ENCODE measurements at regions not wholly inside any gene's neighbourhood (a gene's known extent, or its start where the extent isn't known, plus 50 kb on each side); places are given as distances from the start of the nearest gene placed in this dataset.

DNA sequence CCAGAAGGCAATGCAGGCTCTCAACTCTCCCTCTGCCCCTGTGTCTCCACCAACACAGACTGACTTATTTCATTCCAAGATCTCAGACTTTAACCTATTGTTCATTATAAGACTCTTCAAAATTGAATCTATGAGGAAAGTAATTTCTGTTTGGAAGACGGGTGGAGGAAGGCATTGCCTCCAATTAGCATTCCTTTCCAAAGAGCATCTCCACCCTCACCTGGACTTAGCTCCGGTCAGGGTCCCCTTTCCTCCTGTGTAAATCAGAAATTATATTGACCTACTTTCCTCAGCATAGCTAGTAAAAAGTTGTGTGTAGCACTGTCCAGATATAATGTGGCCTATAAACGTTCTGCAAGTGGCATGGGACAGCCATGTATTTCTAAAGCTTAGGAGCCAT lies 230.4 kb upstream of the ACVR2A start:
- H2BK5ac ChIP-seq (ENCODE audit: insufficient read length, low read length): no peak overlapping the region
- no peaks in the 10 kb centered on the region; the same call in 1 of the 2 replicates for H3K4me1 ChIP-seq (ENCODE audit: insufficient read depth, low read length)
- no peak overlapping the region for H4K91ac ChIP-seq (ENCODE audit: insufficient read length, low read depth, low read length)
- no peaks in the 10 kb centered on the region for H3K27me3 Mint-ChIP-seq (ENCODE audit: low read depth)
- no peaks in the 10 kb centered on the region for H3K27me3 ChIP-seq (ENCODE audit: insufficient read depth, low read length)
- H3K4me1 Mint-ChIP-seq: peaks cover 18 to 19% of the 10 kb centered on the region in 2 experiments
- no peaks in the 10 kb centered on the region for H3K9me3 ChIP-seq (ENCODE audit: control insufficient read depth, low read depth, low read length)
- H3K27ac ChIP-seq (ENCODE audit: insufficient read length, low read depth, low read length): no peak overlapping the region
- H2BK12ac ChIP-seq (ENCODE audit: insufficient read length, low read depth, low read length): no peak overlapping the region
- H2BK15ac ChIP-seq (ENCODE audit: low read depth, low read length): no peak overlapping the region
- no peaks in the 10 kb centered on the region for H4K20me1 ChIP-seq (ENCODE audit: control insufficient read depth, insufficient read depth, insufficient read length)
- DNase-seq: no peak
- H3K79me1 ChIP-seq (ENCODE audit: insufficient read depth, low read depth, low read length, poor library complexity, severe bottlenecking): no peaks in the 10 kb centered on the region
- no peaks in the 10 kb centered on the region for H3K23me2 ChIP-seq (ENCODE audit: insufficient read length, low read depth, low read length, poor library complexity, severe bottlenecking)
- WGBS (ENCODE audit: extremely low coverage, insufficient read length, low lambda C conversion rate): no CpG with 5 or more reads among the region's 3 CpGs
- no peak overlapping the region for H2BK120ac ChIP-seq (ENCODE audit: low read depth, low read length, poor library complexity, severe bottlenecking)
- no peak overlapping the region for H4K5ac ChIP-seq (ENCODE audit: insufficient read length, low read depth, low read length)
- H3K9ac ChIP-seq (ENCODE audit: extremely low read depth, insufficient read length, low read length): no peak overlapping the region
- H3K36me3 Mint-ChIP-seq (ENCODE audit: insufficient read depth in 1 of 3, low read depth in 3 of 3): no peaks in the 10 kb centered on the region
- H4K8ac ChIP-seq (replicated peaks; ENCODE audit: insufficient read length, low read depth, low read length): no peak overlapping the region
- H3T11ph ChIP-seq (ENCODE audit: low read length): no peak overlapping the region
- H3K4me2 ChIP-seq (ENCODE audit: insufficient read depth, insufficient read length, low read length): no peak overlapping the region
- no peak overlapping the region for H3K23ac ChIP-seq (ENCODE audit: insufficient read length, low read depth, low read length)
- H3K4ac ChIP-seq (ENCODE audit: low read depth, low read length): no peak overlapping the region
- no peak overlapping the region for H2AK5ac ChIP-seq (ENCODE audit: insufficient read length, low read length)
- no peak overlapping the region for H3K4me3 Mint-ChIP-seq
- H2BK20ac ChIP-seq (ENCODE audit: low read depth, low read length, poor library complexity, severe bottlenecking): no peak overlapping the region
- H3K56ac ChIP-seq (ENCODE audit: insufficient read length, low read depth, low read length): no peak overlapping the region
- no peak overlapping the region for H3K14ac ChIP-seq (ENCODE audit: insufficient read depth, low read length)
- no peaks in the 10 kb centered on the region for H3K79me2 ChIP-seq (ENCODE audit: insufficient read depth, low read length)
- no peak overlapping the region for H3K18ac ChIP-seq (ENCODE audit: insufficient read length, low read depth, low read length)
- no peak overlapping the region for H2AFZ ChIP-seq (ENCODE audit: low read length)
- TF ChIP-seq, protein P1, sequence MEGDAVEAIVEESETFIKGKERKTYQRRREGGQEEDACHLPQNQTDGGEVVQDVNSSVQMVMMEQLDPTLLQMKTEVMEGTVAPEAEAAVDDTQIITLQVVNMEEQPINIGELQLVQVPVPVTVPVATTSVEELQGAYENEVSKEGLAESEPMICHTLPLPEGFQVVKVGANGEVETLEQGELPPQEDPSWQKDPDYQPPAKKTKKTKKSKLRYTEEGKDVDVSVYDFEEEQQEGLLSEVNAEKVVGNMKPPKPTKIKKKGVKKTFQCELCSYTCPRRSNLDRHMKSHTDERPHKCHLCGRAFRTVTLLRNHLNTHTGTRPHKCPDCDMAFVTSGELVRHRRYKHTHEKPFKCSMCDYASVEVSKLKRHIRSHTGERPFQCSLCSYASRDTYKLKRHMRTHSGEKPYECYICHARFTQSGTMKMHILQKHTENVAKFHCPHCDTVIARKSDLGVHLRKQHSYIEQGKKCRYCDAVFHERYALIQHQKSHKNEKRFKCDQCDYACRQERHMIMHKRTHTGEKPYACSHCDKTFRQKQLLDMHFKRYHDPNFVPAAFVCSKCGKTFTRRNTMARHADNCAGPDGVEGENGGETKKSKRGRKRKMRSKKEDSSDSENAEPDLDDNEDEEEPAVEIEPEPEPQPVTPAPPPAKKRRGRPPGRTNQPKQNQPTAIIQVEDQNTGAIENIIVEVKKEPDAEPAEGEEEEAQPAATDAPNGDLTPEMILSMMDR (conservative IDR thresholded peaks at IDR 0.05): no peak
- no peaks in the 10 kb centered on the region for H3K9me3 Mint-ChIP-seq
- H3K27ac Mint-ChIP-seq: no peak overlapping the region
